Stimulated activated naive B cell treated with anti-CD40 and anti-IgM and Interleukin-4, amounts not matched to agents 10 μg/mL and 1 μg/mL and 100 μg/mL, for 72 hours (primary cell): ENCODE measurements at regions not wholly inside any gene's neighbourhood (a gene's known extent, or its start where the extent isn't known, plus 50 kb on each side); places are given as distances from the start of the nearest gene placed in this dataset.
A peak's percentile ranks its signal among the peaks of the same experiment; 100 is the strongest.

Experiments
- ATAC-seq, 2 donors: fragments of 150-1000 bp; cut with Tn5 transposase; replicated peaks; 2 replicates each; pipeline ENCODE4 v1.10.0; 2021; ENCODE audit warnings: moderate library complexity in 1 of 2
- DNase-seq: peaks from one replicate; pipeline ENCODE4 v3.0.0; 2021
- H3K27ac Mint-ChIP-seq: one replicate; pipeline ENCODE4 v1.8.0; 2022; ENCODE audit warnings: mild to moderate bottlenecking, mixed read lengths
- H3K27me3 Mint-ChIP-seq, 2 donors: one replicate each; pipeline ENCODE4 v1.8.0; 2022; ENCODE audit warnings: mixed read lengths in 2 of 2
- H3K36me3 Mint-ChIP-seq, 2 donors: one replicate each; pipeline ENCODE4 v1.8.0; 2022; ENCODE audit warnings: mixed read lengths in 2 of 2, mild to moderate bottlenecking in 1 of 2
- H3K4me1 Mint-ChIP-seq, 2 donors: one replicate each; pipeline ENCODE4 v1.8.0; 2022; ENCODE audit warnings: mixed read lengths in 2 of 2, mild to moderate bottlenecking in 1 of 2
- H3K4me3 Mint-ChIP-seq, 2 donors: one replicate each; pipeline ENCODE4 v1.8.0; 2022; ENCODE audit warnings: mild to moderate bottlenecking in 2 of 2, mixed read lengths in 2 of 2, moderate library complexity in 1 of 2
- H3K9me3 Mint-ChIP-seq, 2 donors: one replicate each; pipeline ENCODE4 v1.8.0; 2022; ENCODE audit warnings: mixed read lengths in 2 of 2, mild to moderate bottlenecking in 1 of 2

DNA sequence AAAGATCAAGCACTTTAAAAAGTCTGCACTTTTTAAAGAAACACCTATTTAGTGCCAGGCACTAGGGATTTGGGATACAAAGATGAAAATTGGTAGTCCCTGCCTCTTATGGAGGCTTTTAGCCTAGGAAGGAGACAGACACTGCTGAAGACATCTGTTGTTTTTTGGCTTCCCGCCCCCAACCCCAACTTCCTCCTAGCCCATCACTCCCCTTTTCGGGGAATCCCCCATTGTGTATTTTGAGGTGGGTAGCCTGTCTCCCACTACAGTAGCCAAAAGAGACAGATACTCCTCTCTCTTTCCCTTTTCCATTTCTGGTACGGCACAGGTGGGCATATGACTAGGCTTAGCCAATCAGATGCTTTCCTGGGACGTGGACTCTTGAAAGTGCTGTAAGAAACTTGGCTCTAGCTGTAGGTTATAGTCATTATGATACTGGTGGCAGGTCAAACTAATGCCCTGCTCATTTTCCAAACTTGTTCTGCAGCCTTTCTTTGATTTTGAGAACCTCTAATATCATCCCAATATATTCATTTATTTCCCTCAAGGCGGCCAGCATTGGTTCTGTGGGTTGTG lies 194.6 kb upstream of the RBPJ start:
- Mint-ChIP-seq H3K36me3 (no peaks in the 10 kb centered on the region), H3K9me3 (peaks cover 4 to 8% of the 10 kb centered on the region in 2 donors), H3K27ac (no peak overlapping the region), H3K27me3 (peaks cover 0 to 14% of the 10 kb centered on the region in 2 donors), H3K4me1 (peaks cover 9 to 18% of the 10 kb centered on the region in 2 donors), H3K4me3 (no peak overlapping the region)
- DNase-seq: no peak
- peak; percentile 73 to 75 for ATAC-seq

DNA sequence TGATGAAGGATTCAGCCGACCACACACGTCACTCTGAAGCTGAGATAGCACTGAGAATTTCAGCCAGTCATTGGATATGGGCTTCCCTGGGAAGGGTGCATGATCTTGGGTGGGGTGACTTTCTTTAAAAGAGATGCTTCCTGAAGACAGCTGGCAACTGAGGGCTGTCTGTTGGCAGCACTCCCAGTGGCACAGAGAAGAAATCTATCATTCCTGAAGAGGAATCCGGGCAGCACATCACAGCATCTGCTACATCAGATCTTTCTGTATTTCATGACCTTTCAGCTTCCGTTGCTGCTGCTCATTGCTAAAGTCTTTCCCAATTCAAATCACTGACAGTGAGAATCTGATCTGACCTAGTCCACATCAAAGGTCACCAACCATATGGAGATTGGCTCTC lies 193.8 kb upstream of the RBPJ start:
- no peaks in the 10 kb centered on the region for H3K36me3 Mint-ChIP-seq
- no peak overlapping the region for H3K27ac Mint-ChIP-seq
- ATAC-seq (no peak), DNase-seq (no peak)
- peaks cover 9 to 18% of the 10 kb centered on the region in 2 donors for H3K4me1 Mint-ChIP-seq
- no peak overlapping the region for H3K4me3 Mint-ChIP-seq
- H3K27me3 Mint-ChIP-seq: peaks cover 0 to 14% of the 10 kb centered on the region in 2 donors
- H3K9me3 Mint-ChIP-seq: peaks cover 4 to 8% of the 10 kb centered on the region in 2 donors

DNA sequence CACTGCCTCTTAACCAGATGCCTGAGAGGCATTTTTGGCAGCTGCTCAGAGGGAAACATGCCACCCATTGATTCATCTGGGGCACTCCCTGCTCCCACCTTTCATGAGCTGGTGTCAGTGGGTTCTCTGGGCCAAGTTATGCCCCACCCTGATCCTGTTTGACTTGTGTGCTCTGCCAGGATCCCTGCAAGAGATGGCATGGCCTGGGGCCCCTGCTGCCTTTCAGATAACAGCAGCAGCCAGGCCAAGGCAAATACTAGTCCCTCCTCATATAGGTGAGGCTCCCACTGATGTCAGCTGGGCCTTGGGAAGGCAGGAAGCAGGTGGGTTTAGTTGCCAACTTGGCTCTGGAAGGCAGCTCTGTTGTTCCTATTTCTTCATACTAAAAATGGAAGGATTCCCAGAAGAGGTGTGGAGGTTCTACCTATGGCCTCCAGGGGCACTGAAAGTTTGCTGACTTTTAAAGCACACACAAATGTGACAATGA lies 192.9 kb upstream of the RBPJ start:
- peak overlapping the region; percentile 4 for H3K27ac Mint-ChIP-seq
- peaks cover 2 to 20% of the 10 kb centered on the region in 2 donors for H3K27me3 Mint-ChIP-seq
- DNase-seq (no peak), ATAC-seq (no peak)
- peaks cover 15 to 27% of the 10 kb centered on the region in 2 donors for H3K4me1 Mint-ChIP-seq
- H3K9me3 Mint-ChIP-seq: peaks cover 4 to 8% of the 10 kb centered on the region in 2 donors
- no peak overlapping the region for H3K4me3 Mint-ChIP-seq
- H3K36me3 Mint-ChIP-seq: no peaks in the 10 kb centered on the region

DNA sequence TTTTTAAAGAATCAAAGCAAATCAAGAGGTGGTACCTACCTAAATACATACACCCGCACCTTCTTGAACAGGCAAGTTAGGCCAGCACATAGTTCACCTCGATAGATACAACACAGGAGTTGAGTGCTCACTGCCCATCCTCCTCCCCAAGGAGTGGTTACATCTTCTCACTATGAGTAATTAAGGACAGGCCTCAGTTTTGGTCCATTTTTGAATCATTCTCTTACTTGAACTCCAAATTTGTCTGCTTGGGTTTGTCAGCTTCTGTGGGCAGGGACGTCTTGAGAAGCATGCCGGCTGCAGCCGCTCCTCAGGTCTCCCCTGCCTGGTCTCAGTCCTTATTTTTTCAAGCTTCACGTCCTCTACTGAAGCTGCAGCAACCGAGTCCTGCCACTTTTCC lies 190.6 kb upstream of the RBPJ start:
- Mint-ChIP-seq H3K36me3 (no peaks in the 10 kb centered on the region), H3K4me1 (peaks cover 15 to 30% of the 10 kb centered on the region in 2 donors), H3K4me3 (no peak overlapping the region), H3K9me3 (peaks cover 4 to 8% of the 10 kb centered on the region in 2 donors), H3K27me3 (peaks cover 7 to 25% of the 10 kb centered on the region in 2 donors), H3K27ac (no peak overlapping the region)
- DNase-seq (no peak), ATAC-seq (peak; percentile 54 to 72)

DNA sequence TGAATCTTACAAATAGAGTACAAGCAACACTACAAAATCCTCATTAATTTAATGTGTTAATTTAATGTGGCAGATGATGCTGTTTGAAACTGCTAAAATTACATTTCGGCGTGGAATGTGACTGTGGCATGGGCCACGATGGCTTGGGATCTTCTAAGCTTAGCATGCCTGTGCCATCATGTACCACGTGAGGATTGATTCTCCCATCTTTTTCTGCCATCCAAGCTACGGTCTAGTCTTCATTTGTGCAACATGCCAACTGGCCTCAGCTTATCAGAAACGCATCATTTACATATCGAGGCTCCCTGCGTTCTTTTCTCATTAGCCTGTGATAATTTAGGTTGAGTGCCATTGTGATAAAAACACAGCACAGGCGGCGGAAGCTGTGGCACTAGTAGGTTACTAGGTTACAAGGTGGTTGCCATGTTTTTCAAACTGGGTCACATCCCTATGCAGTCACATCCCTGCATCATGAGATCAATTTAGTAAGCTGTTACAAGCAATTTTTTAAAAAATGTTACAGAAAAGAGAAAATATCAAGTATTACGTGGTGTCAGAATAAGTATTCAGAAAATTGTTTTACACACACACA lies 189.9 kb upstream of the RBPJ start:
- ATAC-seq (no peak), DNase-seq (no peak)
- H3K27ac Mint-ChIP-seq: no peak overlapping the region
- H3K4me3 Mint-ChIP-seq: no peak overlapping the region
- peaks cover 4 to 8% of the 10 kb centered on the region in 2 donors for H3K9me3 Mint-ChIP-seq
- peaks cover 0 to 3% of the 10 kb centered on the region in 2 donors for H3K36me3 Mint-ChIP-seq
- H3K4me1 Mint-ChIP-seq: peaks cover 15 to 27% of the 10 kb centered on the region in 2 donors
- peaks cover 12 to 33% of the 10 kb centered on the region in 2 donors for H3K27me3 Mint-ChIP-seq

DNA sequence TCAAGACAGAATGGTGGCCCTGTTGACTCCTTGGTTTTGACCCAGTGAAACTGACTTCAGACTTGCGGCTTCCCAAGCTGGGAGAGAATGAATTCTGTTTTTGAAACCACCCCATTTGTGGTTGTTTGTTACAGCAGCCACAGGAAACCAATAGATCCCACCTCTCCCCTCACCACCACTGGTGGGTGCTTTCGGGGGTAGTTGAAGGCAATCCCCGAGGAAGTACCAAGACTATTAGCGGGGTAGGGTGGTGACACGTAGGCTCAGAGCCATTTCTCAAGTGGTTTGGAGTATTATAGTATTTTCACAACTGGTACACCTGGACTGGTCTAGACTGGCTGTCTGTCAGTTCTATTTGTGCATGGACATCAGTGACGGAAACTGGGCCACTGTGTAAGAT lies 189.1 kb upstream of the RBPJ start:
- no peak overlapping the region for H3K27ac Mint-ChIP-seq
- peaks cover 0 to 3% of the 10 kb centered on the region in 2 donors for H3K36me3 Mint-ChIP-seq
- no peak overlapping the region for H3K4me3 Mint-ChIP-seq
- H3K9me3 Mint-ChIP-seq: peaks cover 6 to 8% of the 10 kb centered on the region in 2 donors
- H3K27me3 Mint-ChIP-seq: peaks cover 12 to 34% of the 10 kb centered on the region in 2 donors
- H3K4me1 Mint-ChIP-seq: peaks cover 14 to 25% of the 10 kb centered on the region in 2 donors
- ATAC-seq: peak; percentile 37 to 51
- DNase-seq: no peak

DNA sequence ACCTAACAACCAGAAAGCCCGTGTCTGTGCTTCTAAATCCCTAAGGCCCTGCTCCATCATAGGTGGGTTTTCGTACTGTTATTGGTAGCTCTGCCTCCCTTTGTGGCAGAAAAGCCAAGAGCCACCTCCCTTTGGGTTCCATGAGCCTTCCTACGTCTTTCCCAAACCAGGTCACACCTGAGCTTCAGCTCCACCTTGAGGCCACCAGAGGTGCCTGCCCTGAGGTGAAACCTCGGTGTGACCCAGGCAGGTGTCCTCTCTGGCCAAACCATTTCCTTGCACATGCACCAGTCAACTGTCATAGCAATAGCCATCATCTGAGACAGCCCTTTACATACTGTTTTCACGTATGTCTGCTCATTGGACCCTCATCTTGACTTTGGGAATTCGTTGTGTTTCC lies 188.0 kb upstream of the RBPJ start:
- Mint-ChIP-seq H3K36me3 (peaks cover 0 to 3% of the 10 kb centered on the region in 2 donors), H3K4me3 (no peak overlapping the region), H3K4me1 (peaks cover 16 to 29% of the 10 kb centered on the region in 2 donors)

DNA sequence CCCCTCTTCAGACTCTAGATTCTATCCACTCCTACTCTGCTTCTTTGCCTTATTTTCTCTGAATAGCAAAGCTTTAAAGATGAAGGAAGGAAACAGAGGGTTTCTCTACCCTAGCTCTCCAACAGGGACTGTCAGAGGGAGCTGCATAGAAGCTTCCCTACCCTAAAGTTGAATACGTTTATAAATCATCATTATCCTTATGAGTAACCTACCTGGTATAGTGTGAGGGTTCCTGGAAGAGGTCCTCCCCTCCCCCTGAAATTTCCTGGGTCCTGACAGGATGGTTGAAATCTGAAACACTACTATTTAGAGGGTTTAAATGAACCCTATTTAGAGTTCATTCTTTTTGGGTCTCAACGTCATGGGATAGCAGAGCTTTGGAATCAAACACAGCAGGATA lies 187.0 kb upstream of the RBPJ start:
- Mint-ChIP-seq H3K36me3 (peaks cover 0 to 3% of the 10 kb centered on the region in 2 donors), H3K9me3 (peaks cover 1 to 5% of the 10 kb centered on the region in 2 donors), H3K4me1 (peaks cover 16 to 29% of the 10 kb centered on the region in 2 donors), H3K27ac (no peak overlapping the region), H3K27me3 (peaks cover 12 to 25% of the 10 kb centered on the region in 2 donors), H3K4me3 (no peak overlapping the region)
- ATAC-seq: no peak
- no peak for DNase-seq

More for the DNA sequence above, 188.0 kb upstream of the RBPJ start:
- H3K27ac Mint-ChIP-seq: no peak overlapping the region
- peaks cover 6 to 8% of the 10 kb centered on the region in 2 donors for H3K9me3 Mint-ChIP-seq
- H3K27me3 Mint-ChIP-seq: peaks cover 12 to 25% of the 10 kb centered on the region in 2 donors
- ATAC-seq (no peak), DNase-seq (no peak)

DNA sequence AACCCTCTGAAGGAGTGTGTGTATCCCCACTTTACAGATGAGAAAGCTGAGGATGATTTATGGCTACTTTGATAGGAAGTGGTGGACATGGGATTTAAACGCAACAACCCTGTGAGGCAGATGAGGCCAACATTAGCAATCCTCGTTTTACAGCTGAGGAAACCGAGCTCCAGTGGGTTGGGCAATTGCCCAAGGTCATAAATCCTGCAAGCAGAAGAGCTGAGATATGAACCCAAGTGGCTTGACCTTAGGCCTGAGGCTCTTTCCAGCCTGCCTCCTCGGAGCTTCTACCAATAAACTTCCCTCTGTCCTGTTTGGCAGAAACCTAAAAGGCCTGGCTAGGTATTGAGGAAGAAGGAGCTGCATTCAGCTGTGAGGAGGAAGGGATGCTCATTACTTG lies 185.5 kb upstream of the RBPJ start:
- H3K4me1 Mint-ChIP-seq: peaks cover 16 to 27% of the 10 kb centered on the region in 2 donors
- ATAC-seq (no peak), DNase-seq (no peak)

DNA sequence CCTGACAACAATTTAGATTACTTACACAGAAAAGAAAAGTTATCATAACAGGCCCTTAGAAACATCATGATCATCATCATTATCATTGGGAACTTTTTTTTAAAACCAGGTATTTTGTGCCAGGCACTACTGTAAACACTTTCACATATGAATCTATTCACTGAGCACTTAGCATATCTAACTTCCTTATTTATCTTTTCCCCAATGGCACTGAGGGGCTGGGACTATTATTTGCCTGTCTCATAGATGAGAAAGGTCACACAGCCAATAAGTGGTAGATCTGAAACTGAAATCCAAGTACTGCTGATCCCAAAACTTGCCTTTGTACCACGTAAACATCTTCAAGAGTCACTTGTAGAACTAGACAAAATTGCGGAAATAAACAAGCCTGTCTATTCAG lies 184.2 kb upstream of the RBPJ start:
- peaks cover 0 to 5% of the 10 kb centered on the region in 2 donors for H3K9me3 Mint-ChIP-seq
- no peak overlapping the region for H3K4me3 Mint-ChIP-seq
- H3K36me3 Mint-ChIP-seq: peaks cover 0 to 3% of the 10 kb centered on the region in 2 donors
- ATAC-seq (peak; percentile 63 to 65), DNase-seq (no peak)
- H3K27me3 Mint-ChIP-seq: peaks cover 12 to 25% of the 10 kb centered on the region in 2 donors
- H3K4me1 Mint-ChIP-seq: peaks cover 14 to 27% of the 10 kb centered on the region in 2 donors
- no peak overlapping the region for H3K27ac Mint-ChIP-seq

More for the DNA sequence above, 185.5 kb upstream of the RBPJ start:
- Mint-ChIP-seq H3K27me3 (peaks cover 12 to 25% of the 10 kb centered on the region in 2 donors), H3K9me3 (peaks cover 0 to 5% of the 10 kb centered on the region in 2 donors), H3K27ac (no peak overlapping the region), H3K36me3 (peaks cover 0 to 3% of the 10 kb centered on the region in 2 donors), H3K4me3 (no peak overlapping the region)

DNA sequence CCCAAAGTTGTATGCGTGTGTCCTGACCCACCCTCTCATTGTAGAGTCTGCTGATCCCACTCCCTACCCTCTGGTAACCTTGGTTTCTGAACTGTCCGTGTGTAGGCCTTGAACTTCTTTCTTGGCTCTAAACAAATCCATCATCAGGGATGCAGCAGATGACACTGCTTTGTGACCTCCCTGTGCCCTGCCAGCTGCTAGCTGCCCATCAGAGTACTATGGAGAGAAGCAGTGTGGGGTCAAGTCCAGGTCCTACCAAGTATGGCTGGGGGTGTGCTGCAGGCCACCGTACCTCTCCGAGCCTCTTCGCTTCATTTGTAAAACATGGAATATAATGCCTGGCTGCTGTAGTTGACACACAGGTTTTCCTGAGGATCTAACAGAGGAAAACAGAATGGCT lies 183.5 kb upstream of the RBPJ start:
- DNase-seq (no peak), ATAC-seq (no peak)
- Mint-ChIP-seq H3K9me3 (peaks cover 0 to 5% of the 10 kb centered on the region in 2 donors), H3K4me3 (no peak overlapping the region), H3K27ac (no peak overlapping the region), H3K36me3 (peaks cover 0 to 4% of the 10 kb centered on the region in 2 donors), H3K27me3 (peaks cover 12 to 28% of the 10 kb centered on the region in 2 donors), H3K4me1 (peaks cover 18 to 30% of the 10 kb centered on the region in 2 donors)

DNA sequence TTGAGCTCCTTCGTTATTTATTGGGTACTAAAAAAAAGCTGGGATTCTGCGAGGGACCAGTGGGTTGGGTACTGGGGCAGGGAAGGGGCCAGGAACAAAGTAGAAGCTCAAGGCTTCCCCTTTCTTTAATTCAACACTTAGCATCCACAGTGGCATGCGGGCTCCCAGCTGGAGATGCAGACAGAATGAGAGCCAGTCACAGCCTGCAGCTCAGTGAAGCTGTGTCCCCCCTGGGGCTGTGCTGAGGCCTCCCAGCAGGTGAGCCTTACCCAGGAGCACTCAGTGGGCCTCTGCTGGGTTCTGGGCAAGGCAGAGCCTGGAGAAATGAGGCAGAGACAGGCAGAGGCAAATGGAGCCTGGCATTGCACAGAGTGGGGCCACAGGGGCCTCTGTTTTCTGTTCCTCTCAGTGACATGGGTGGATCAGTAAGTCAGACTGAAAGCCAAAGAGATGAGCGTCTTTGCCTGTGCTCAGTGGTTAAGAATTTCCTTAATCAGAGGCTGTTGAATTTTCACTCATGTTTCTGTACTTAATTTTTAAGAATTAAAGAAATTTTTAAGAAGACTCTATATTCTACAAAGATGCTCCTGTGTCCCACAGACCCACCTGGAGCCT lies 181.4 kb upstream of the RBPJ start:
- peaks cover 18 to 26% of the 10 kb centered on the region in 2 donors for H3K4me1 Mint-ChIP-seq
- no peak overlapping the region for H3K4me3 Mint-ChIP-seq
- no peak overlapping the region for H3K27ac Mint-ChIP-seq
- peaks cover 13 to 24% of the 10 kb centered on the region in 2 donors for H3K27me3 Mint-ChIP-seq
- H3K36me3 Mint-ChIP-seq: peaks cover 0 to 5% of the 10 kb centered on the region in 2 donors
- H3K9me3 Mint-ChIP-seq: peaks cover 0 to 5% of the 10 kb centered on the region in 2 donors
- DNase-seq (no peak), ATAC-seq (peak in 1 of 2 donors; percentile 33)

DNA sequence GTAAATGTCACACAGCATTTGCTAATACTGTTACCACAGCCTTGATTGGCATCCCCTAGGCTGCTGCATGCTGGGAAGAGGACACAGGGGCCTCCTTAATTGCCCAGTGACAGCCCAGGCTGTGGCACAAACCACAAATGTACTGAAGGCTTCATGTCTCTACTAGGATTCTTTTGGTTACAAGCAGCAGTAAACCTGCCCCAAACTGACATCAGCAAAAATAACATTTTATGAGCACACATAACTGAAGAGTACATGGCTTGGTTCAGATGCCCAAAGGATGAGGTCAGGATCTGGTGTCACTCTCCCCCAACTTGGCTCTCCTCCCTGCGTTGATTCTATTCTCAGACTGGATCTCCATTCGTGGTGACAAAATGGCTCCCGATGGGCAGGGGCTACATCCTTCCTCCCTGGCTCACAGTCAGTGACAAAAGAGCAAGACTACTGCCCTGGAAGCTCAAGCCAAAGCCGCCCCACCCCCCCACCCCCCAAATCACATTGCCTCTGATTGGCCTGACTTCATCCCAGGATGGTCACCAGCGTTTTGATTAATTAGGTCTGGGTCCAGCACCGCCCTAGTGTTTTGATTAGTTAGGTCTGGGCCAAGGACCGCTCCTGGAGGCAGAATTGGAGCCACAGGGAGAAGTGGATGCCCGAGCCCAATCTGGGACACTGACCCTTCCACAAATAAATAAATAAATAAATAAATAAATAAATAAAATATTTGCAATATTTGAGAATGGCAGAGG lies 180.5 kb upstream of the RBPJ start:
- peaks cover 24 to 35% of the 10 kb centered on the region in 2 donors for H3K4me1 Mint-ChIP-seq
- H3K27ac Mint-ChIP-seq: no peak overlapping the region
- no peak for DNase-seq
- no peak for ATAC-seq
- H3K27me3 Mint-ChIP-seq: peaks cover 8 to 20% of the 10 kb centered on the region in 2 donors
- peaks cover 0 to 5% of the 10 kb centered on the region in 2 donors for H3K36me3 Mint-ChIP-seq
- peaks cover 0 to 5% of the 10 kb centered on the region in 2 donors for H3K9me3 Mint-ChIP-seq
- H3K4me3 Mint-ChIP-seq: no peak overlapping the region
